Right cardiac atrium (tissue), 5 donors: ENCODE measurements at regions not wholly inside any gene's neighbourhood (a gene's known extent, or its start where the extent isn't known, plus 50 kb on each side); places are given as distances from the start of the nearest gene placed in this dataset.

Source experiments
- ATAC-seq, 2 donors: fragments of 200-7000 bp; cut with Tn5 transposase; one replicate each; pipeline versions ENCODE4 v1.8.0 to v1.9.1; 2020; ENCODE audit warnings: moderate library complexity in 2 of 2, mild to moderate bottlenecking in 1 of 2
- DNase-seq, 3 donors: peaks; one replicate each; pipeline ENCODE4 v3.0.0-alpha.2; 2020
- H3K27ac ChIP-seq: one replicate; pipeline ENCODE4 v1.5.1; 2013; ENCODE audit warnings: mild to moderate bottlenecking, low read length, control low read depth, moderate library complexity
- H3K27me3 ChIP-seq: one replicate; pipeline ENCODE4 v1.6.1; 2013; ENCODE audit not compliant: control insufficient read depth, insufficient read depth
- H3K4me1 ChIP-seq: one replicate; pipeline ENCODE4 v1.6.1; 2013; ENCODE audit warnings: low read length; ENCODE audit not compliant: control insufficient read depth, insufficient read depth
- H3K4me3 ChIP-seq: one replicate; pipeline ENCODE4 v1.5.1; 2013; ENCODE audit warnings: low read length, control low read depth
- H3K9me3 ChIP-seq: one replicate; pipeline ENCODE4 v1.6.1; 2013; ENCODE audit warnings: low read length; ENCODE audit not compliant: control insufficient read depth
- WGBS: extraction: QIAGEN DNeasy Blood & Tissue Kit; methylation state at CpG from one replicate; pipeline ENCODE4 v1.1.7; 2013; 5-methylcytosine and 5-hydroxymethylcytosine counted together
- intact Hi-C, 4 donors: fragments of 100-400 bp; cut with DNase I; formaldehyde crosslinking; loops; one replicate each; pipeline versions ENCODE4 v1.11.0 to v1.14.0; 2022 to 2023
- donor health status: healthy with polysubstance abuse.
- donor health status: DM: no; HTN: yes; CAD: no.
- donor health status: DM: no; HTN: no; CAD: no.
- donor health status: DM: no; HTN: yes; CAD: no; lungs with severe emphysema.
- donor health status: DM: yes; HTN: yes; CAD: no.

GRCh38 chr5:164721116-164721515 is 1215.7 kb downstream of the MAT2B start:
- Histone ChIP-seq H3K4me1 (no peaks in the 10 kb centered on the region), H3K27me3 (no peaks in the 10 kb centered on the region), H3K27ac (no peak overlapping the region), H3K9me3 (no peaks in the 10 kb centered on the region), H3K4me3 (no peak overlapping the region)
- intact Hi-C loops, result no loop called here
- ATAC-seq (no peak), DNase-seq (no peak)

GRCh38 chr5:164721656-164722055 is 1216.2 kb downstream of the MAT2B start:
- intact Hi-C loops, result no loop called here
- no peak overlapping the region for H3K4me3 ChIP-seq
- ATAC-seq, result no peak
- H3K27me3 ChIP-seq, result no peaks in the 10 kb centered on the region
- WGBS, result 82% methylated on average over 1 of the region's 1 CpG
- H3K9me3 ChIP-seq, result no peaks in the 10 kb centered on the region
- no peak overlapping the region for H3K27ac ChIP-seq
- no peak for DNase-seq
- H3K4me1 ChIP-seq, result no peaks in the 10 kb centered on the region

GRCh38 chr5:164722702-164723101 is 1217.3 kb downstream of the MAT2B start:
- 75% methylated on average over 1 of the region's 1 CpG for WGBS
- Histone ChIP-seq H3K4me1 (no peaks in the 10 kb centered on the region), H3K9me3 (no peaks in the 10 kb centered on the region), H3K4me3 (no peak overlapping the region), H3K27ac (no peak overlapping the region), H3K27me3 (no peaks in the 10 kb centered on the region)
- DNase-seq (no peak), ATAC-seq (no peak)
- intact Hi-C loops, result no loop called here

- H3K4me3 ChIP-seq, result no peak overlapping the region
- ATAC-seq (no peak), DNase-seq (no peak)
- H3K4me1 ChIP-seq, result no peaks in the 10 kb centered on the region
- 81% methylated on average over 2 of the region's 2 CpGs for WGBS
- H3K27me3 ChIP-seq, result no peaks in the 10 kb centered on the region
- no peaks in the 10 kb centered on the region for H3K9me3 ChIP-seq
- intact Hi-C loops, result no loop called here
- H3K27ac ChIP-seq, result no peak overlapping the region
Observed at GRCh38 chr5:164727012-164727411, 1221.6 kb downstream of the MAT2B start.

GRCh38 chr5:164728733-164729132 is 1223.3 kb downstream of the MAT2B start:
- intact Hi-C loops, result no loop called here
- WGBS, result 85% methylated on average over 3 of the region's 3 CpGs
- no peak overlapping the region for H3K4me3 ChIP-seq

GRCh38 chr5:164735334-164735733 is 1229.9 kb downstream of the MAT2B start:
- intact Hi-C loops, result no loop called here
- no peaks in the 10 kb centered on the region for H3K4me1 ChIP-seq
- no peak overlapping the region for H3K27ac ChIP-seq
- ATAC-seq (no peak), DNase-seq (no peak)
- no peaks in the 10 kb centered on the region for H3K9me3 ChIP-seq
- H3K27me3 ChIP-seq, result no peaks in the 10 kb centered on the region
- H3K4me3 ChIP-seq, result no peak overlapping the region

More at GRCh38 chr5:164728733-164729132, 1223.3 kb downstream of the MAT2B start:
- Histone ChIP-seq H3K9me3 (no peaks in the 10 kb centered on the region), H3K4me1 (no peaks in the 10 kb centered on the region), H3K27ac (no peak overlapping the region), H3K27me3 (no peaks in the 10 kb centered on the region)
- DNase-seq, result no peak
- no peak for ATAC-seq

GRCh38 chr5:164741376-164741775 is 1236.0 kb downstream of the MAT2B start:
- intact Hi-C loops, result loop anchor here in 1 of 4 donors (10.0 kb wide), 1 partner anchor 57 kb away; no protein-coding TSS in a partner anchor
- no peak for ATAC-seq

GRCh38 chr5:164742025-164742424 is 1236.6 kb downstream of the MAT2B start:
- Histone ChIP-seq H3K4me3 (no peak overlapping the region), H3K27me3 (no peaks in the 10 kb centered on the region), H3K4me1 (no peaks in the 10 kb centered on the region), H3K27ac (no peak overlapping the region), H3K9me3 (no peaks in the 10 kb centered on the region)
- ATAC-seq (no peak), DNase-seq (no peak)
- WGBS, result 68% methylated on average over 5 of the region's 5 CpGs
- intact Hi-C loops, result loop anchor here in 1 of 4 donors (10.0 kb wide), 1 partner anchor 57 kb away; no protein-coding TSS in a partner anchor

More at GRCh38 chr5:164741376-164741775, 1236.0 kb downstream of the MAT2B start:
- H3K9me3 ChIP-seq, result no peaks in the 10 kb centered on the region
- no peak for DNase-seq
- 80% methylated on average over 3 of the region's 3 CpGs for WGBS
- H3K4me1 ChIP-seq, result no peaks in the 10 kb centered on the region
- H3K4me3 ChIP-seq, result no peak overlapping the region
- H3K27ac ChIP-seq, result no peak overlapping the region
- H3K27me3 ChIP-seq, result no peaks in the 10 kb centered on the region

- Histone ChIP-seq H3K4me3 (no peak overlapping the region), H3K4me1 (no peaks in the 10 kb centered on the region), H3K9me3 (no peaks in the 10 kb centered on the region), H3K27ac (no peak overlapping the region), H3K27me3 (no peaks in the 10 kb centered on the region)
- no peak for ATAC-seq
- DNase-seq, result no peak
- intact Hi-C loops, result loop anchor here in 1 of 4 donors (10.0 kb wide), 1 partner anchor 62 kb away; no protein-coding TSS in a partner anchor
Observed at GRCh38 chr5:164746723-164747122, 1241.3 kb downstream of the MAT2B start.

- Histone ChIP-seq H3K27me3 (no peaks in the 10 kb centered on the region), H3K4me1 (no peaks in the 10 kb centered on the region), H3K9me3 (no peaks in the 10 kb centered on the region), H3K4me3 (no peak overlapping the region), H3K27ac (no peak overlapping the region)
- intact Hi-C loops, result loop anchor here in 1 of 4 donors (10.0 kb wide), 1 partner anchor 63 kb away; no protein-coding TSS in a partner anchor
- DNase-seq (no peak), ATAC-seq (no peak)
- WGBS, result 57% methylated on average over 1 of the region's 1 CpG
Observed at GRCh38 chr5:164747371-164747770, 1242.0 kb downstream of the MAT2B start.

GRCh38 chr5:164748861-164749260 is 1243.4 kb downstream of the MAT2B start:
- H3K27me3 ChIP-seq, result no peaks in the 10 kb centered on the region
- no peak for DNase-seq
- H3K9me3 ChIP-seq, result no peaks in the 10 kb centered on the region
- ATAC-seq, result no peak
- H3K27ac ChIP-seq, result no peak overlapping the region
- H3K4me1 ChIP-seq, result no peaks in the 10 kb centered on the region
- intact Hi-C loops, result loop anchor here in 1 of 4 donors (10.0 kb wide), 1 partner anchor 64 kb away; no protein-coding TSS in a partner anchor
- no peak overlapping the region for H3K4me3 ChIP-seq

GRCh38 chr5:164753434-164753833 is 1248.0 kb downstream of the MAT2B start:
- whole genome bisulfite sequencing, result 31% methylated on average over 1 of the region's 1 CpG
- Histone ChIP-seq H3K4me3 (no peak overlapping the region), H3K4me1 (no peaks in the 10 kb centered on the region), H3K27me3 (no peaks in the 10 kb centered on the region), H3K27ac (no peak overlapping the region), H3K9me3 (no peaks in the 10 kb centered on the region)
- ATAC-seq, result no peak
- intact Hi-C loops, result no loop called here
- no peak for DNase-seq
